ENCODE measurements at regions not wholly inside any gene's neighbourhood (a gene's known extent, or its start where the extent isn't known, plus 50 kb on each side); places are given as distances from the start of the nearest gene placed in this dataset.

DNA sequence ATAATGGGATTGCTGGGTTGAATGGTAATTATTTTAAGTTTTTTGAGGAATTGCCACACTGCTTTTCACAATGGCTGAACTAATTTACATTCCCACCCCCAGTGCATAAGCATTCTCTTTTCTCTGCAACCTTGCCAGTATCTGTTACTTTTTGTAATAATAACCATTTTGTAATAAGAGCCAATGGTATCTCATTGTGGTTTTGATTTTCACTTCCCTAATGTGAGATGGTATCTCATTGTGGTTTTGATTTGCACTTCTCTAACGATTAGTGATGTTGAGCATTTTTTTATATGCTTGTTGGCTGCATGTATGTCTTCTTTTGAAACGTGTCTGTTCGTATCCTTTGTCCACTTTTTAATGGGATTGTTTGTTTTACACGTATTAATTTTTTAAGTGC is 213.1 kb upstream of the HDX start:
- Histone ChIP-seq H2BK15ac (ENCODE audit: low read length) (no peak overlapping the region), H3K56ac (replicated peaks; ENCODE audit: insufficient read length, low read depth, low read length) (no peak overlapping the region), H3K4ac (replicated peaks; ENCODE audit: insufficient read length, low read depth, low read length) (no peak overlapping the region), H3K14ac (ENCODE audit: insufficient read length) (no peak overlapping the region), H3K4me3 (ENCODE audit: extremely low read depth in 1 of 4, insufficient read depth in 2 of 4, low read depth in 3 of 4, low read length in 4 of 4) (no peak overlapping the region), H4K20me1 (replicated peaks in 1 of 2; ENCODE audit: control insufficient read depth in 1 of 2, insufficient read depth in 2 of 2, low read length in 2 of 2) (no peaks in the 10 kb centered on the region), H3K9ac (replicated peaks in 1 of 4; ENCODE audit: extremely low read depth in 1 of 4, low read depth in 3 of 4, low read length in 3 of 4) (no peak overlapping the region), H3K9me3 (ENCODE audit: insufficient read depth in 2 of 2, low read depth in 1 of 2, low read length in 1 of 2) (no peaks in the 10 kb centered on the region), H3K18ac (ENCODE audit: extremely low read depth, low read length) (no peak overlapping the region), H2BK5ac (ENCODE audit: low read depth, low read length) (no peak overlapping the region), H2BK12ac (ENCODE audit: low read depth, low read length) (no peak overlapping the region), H3K23ac (ENCODE audit: insufficient read length) (no peak overlapping the region), H2BK120ac (replicated peaks; ENCODE audit: low read depth, low read length) (no peak overlapping the region), H2AK5ac (ENCODE audit: low read depth, low read length) (no peak overlapping the region), H2AFZ (ENCODE audit: low read length) (no peak overlapping the region), H3K4me2 (ENCODE audit: insufficient read depth in 1 of 2, low read depth in 2 of 2, low read length in 2 of 2) (no peak overlapping the region), H3K27me3 (replicated peaks in 1 of 4; ENCODE audit: control insufficient read depth in 3 of 4, extremely low read depth in 1 of 4, insufficient read depth in 3 of 4, low read length in 3 of 4) (no peaks in the 10 kb centered on the region), H4K91ac (replicated peaks; ENCODE audit: insufficient read length, low read length) (no peak overlapping the region), H4K5ac (ENCODE audit: insufficient read length, low read depth, low read length) (no peak overlapping the region), H3K79me2 (ENCODE audit: control insufficient read depth in 1 of 2, insufficient read depth in 2 of 2, low read length in 2 of 2) (no peaks in the 10 kb centered on the region), H3K27ac (ENCODE audit: low read depth, low read length) (no peak overlapping the region), H3K4me1 (replicated peaks in 1 of 4; ENCODE audit: control insufficient read depth in 3 of 4, insufficient read depth in 4 of 4, low read length in 3 of 4) (0 out of 7 replicates have a peak, but pooled peaks cover 0 to 3% (median 0%) of the 10 kb centered on the region in 4 experiments), H2BK20ac (ENCODE audit: low read length) (no peak overlapping the region), H4K8ac (ENCODE audit: extremely low read depth, insufficient read depth, low read length) (no peak overlapping the region), H3K23me2 (ENCODE audit: low read depth, low read length) (no peaks in the 10 kb centered on the region), H3K36me3 (ENCODE audit: control insufficient read depth in 2 of 4, insufficient read depth in 4 of 4, low read length in 3 of 4) (no peaks in the 10 kb centered on the region), H3K79me1 (ENCODE audit: low read depth, low read length) (no peaks in the 10 kb centered on the region)
- 93% methylated on average over 4 of the region's 4 CpGs; no CpG with 5 or more reads in 1 of the 2 experiments for WGBS, 2 experiments (ENCODE audit: extremely low coverage in 1 of 2, insufficient coverage in 1 of 2, insufficient read length in 1 of 2, insufficient replicate concordance in 2 of 2, low coverage in 1 of 2, low lambda C conversion rate in 2 of 2, missing lambda C conversion rate in 1 of 2)
- TF ChIP-seq CREB1 (IDR thresholded peaks at IDR 0.05) (no peak), TAF1 (IDR thresholded peaks at IDR 0.05; ENCODE audit: low read depth, low read length) (no peak), SIX5 (IDR thresholded peaks at IDR 0.05; ENCODE audit: low read depth, low read length) (no peak), BACH1 (IDR thresholded peaks at IDR 0.05; ENCODE audit: low read length) (no peak), BRCA1 (IDR thresholded peaks at IDR 0.05; ENCODE audit: low read depth, low read length) (no peak), MAFK (IDR thresholded peaks at IDR 0.05; ENCODE audit: low read depth, low read length) (no peak), CEBPB (IDR thresholded peaks at IDR 0.05; ENCODE audit: low read depth, low read length) (no peak)
- FAIRE-seq (no peak), DNase-seq (ENCODE audit: low read depth in 1 of 2, low spot score in 2 of 2) (no peak)
- POLR2A ChIA-PET (ENCODE audit: partially characterized antibody) = no interaction called here
- CTCF ChIA-PET (ENCODE audit: partially characterized antibody) = no interaction called here

All from H1 (cell line).